Stimulated activated CD8-positive, alpha-beta memory T cell treated with anti-CD3 and anti-CD28 coated beads, Interleukin-4, amount 100 ng/mL, for 4 hours (primary cell): ENCODE measurements at regions not wholly inside any gene's neighbourhood (a gene's known extent, or its start where the extent isn't known, plus 50 kb on each side); places are given as distances from the start of the nearest gene placed in this dataset.
"Not testable (repeated sequence)": the region's sequence is repeated elsewhere in the genome, so short reads cannot be mapped to it uniquely, and the experiment has no call there.

Experiments used
- DNase-seq, 2 donors: peaks; one replicate each; pipeline ENCODE4 v3.0.0-alpha.2; 2020; ENCODE audit warnings: low read depth in 2 of 2, low spot score in 1 of 2

DNA sequence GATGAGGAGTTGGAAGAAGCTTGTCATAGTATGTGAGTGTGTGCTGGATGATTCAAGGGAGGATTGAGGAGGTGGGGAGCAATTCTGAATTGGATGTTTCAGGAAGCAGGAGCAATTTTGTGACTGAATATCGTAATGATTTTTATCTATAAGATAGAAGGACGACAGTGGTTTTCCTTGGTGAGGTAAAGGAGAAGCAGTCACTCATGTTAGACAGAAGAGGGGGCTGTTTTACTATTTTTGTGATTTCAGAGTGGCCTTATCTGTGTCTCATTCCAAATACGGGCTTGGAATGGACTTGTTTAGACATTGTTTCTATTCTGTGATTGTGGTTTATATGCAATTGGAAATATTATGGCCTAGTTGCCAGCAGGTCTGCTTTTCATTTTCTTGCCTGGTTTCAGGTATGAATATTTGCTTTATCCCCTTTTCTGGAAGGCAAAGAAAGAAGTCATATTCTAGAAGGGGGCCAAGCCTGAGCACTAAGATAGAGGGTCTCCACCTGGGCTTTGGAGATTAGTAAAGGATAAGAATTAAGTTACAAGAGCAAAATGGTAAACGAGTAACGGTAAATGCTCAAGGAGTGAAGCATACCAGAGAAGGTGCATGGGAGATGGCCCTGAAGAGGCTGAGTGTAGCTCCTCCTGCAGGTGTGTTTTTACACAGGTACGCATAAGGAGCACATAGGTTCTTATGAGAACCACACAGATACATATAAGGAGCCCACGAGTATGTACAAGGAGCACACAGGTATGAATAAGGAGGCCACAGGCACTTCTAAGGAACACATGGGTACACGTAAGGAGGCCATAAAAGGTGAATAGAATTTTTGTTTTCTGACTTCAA, 124.6 kb upstream of the KCNAB1 start:
- no peak for DNase-seq

DNA sequence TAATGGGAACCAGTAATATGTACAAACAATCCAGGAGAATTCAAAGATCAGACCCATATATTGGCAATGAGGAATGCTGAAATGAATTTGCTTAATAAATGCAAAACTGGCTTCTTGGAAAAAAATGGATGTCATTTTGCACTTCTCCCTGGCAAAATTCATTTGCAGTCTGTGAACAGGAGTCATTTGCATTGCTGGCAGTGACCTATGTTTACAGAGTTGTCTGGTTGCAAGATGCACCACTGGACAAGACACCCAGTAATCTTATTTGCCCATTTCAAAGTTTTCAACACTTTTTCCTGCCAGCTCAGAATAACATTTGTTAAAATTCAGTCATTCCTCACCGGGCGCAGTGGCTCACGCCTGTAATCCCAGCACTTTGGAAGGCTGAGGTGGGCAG, 123.5 kb upstream of the KCNAB1 start:
- no peak for DNase-seq

DNA sequence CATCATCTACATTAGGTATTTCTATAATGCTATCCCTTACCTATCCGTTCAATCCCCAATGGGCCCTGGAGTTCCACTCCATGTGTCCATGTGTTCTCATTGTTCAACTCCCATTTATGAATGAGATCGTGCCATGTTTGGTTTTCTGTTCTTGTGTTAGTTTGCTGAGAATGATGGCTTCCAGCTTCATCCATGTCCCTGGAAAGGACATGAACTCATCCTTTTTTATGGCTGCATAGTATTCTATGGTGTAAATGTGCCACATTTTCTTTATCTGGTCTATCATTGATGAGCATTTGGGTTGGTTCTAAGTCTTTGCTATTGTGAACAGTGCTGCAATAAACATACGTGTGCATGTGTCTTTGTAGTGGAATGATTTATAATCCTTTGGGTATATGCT, 122.2 kb upstream of the KCNAB1 start:
- not testable (repeated sequence) for DNase-seq

DNA sequence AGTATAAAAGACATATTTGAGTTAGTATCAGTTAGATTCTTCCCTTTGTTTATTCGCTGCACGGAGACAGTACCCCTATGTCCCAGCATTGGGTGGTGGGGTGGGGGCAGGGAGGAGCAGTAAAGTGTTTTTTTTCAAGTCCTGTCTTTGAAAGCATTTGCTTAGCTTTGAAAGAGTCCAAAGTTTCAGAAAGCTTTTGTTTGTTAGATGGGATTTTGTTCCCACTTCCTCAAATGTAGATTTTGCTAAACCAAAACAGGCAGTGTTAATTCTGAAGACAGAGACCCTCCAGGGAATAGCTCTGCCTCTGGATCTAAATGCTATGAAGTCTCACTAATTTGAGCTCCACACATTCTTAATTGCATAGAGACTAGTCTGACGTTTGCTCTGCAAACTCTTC, 114.6 kb upstream of the KCNAB1 start:
- DNase-seq, result no peak

DNA sequence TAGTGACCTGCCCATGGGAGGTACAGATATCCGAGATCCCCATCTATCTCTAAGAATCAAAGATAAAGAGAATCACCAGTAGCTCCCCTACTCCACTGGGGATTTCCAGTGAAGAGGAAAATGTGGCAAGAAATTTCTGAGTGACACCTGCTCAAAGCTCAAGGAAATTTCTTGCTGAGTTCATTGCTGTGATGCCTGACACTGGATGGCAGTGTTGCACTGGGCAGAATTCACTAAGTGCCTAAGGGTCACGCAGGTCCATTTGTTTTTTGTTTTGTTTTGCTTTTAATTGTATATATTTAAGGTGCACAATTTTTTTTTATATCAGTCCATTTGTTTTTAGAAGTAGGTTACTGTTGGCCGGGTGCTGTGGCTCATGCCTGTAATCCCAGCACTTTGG, 109.5 kb upstream of the KCNAB1 start:
- DNase-seq, result no peak

DNA sequence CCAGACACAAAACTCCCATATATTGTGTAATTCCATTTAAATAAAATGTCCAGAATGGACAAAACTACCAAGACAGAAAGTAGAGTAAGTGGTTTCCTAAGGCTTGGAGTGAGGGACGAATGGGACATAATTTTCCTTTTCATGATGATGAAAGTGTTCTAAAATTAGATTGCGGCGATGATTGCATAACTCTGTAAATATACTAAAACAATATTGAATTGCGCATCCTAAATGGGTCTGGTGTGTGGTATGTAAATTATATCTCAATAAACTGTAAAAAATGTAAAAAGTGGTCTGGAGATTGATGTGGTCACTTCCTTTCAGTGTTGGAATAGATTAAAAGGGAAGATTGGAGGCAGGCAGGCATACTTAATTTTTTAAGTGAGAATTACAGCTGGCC, 105.9 kb upstream of the KCNAB1 start:
- DNase-seq, result no peak

DNA sequence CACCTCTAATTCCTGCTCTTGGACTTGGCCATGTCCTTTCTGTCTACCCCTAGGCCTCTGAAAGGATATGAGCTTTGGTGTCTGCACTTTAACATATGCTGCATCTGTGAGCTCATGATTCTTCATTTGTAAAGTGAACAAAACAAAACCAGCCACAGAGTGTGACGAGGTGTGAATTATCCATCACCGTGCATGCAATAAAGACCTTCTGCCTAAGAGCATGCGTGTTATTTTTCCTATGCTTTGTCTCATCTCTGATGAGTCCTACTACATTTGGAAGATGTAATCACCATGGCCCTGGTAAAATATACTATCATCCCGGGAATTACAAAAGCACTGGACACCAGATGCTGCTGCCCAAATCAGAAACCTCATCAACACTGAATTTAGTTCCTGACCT, 103.5 kb upstream of the KCNAB1 start:
- DNase-seq, result no peak

DNA sequence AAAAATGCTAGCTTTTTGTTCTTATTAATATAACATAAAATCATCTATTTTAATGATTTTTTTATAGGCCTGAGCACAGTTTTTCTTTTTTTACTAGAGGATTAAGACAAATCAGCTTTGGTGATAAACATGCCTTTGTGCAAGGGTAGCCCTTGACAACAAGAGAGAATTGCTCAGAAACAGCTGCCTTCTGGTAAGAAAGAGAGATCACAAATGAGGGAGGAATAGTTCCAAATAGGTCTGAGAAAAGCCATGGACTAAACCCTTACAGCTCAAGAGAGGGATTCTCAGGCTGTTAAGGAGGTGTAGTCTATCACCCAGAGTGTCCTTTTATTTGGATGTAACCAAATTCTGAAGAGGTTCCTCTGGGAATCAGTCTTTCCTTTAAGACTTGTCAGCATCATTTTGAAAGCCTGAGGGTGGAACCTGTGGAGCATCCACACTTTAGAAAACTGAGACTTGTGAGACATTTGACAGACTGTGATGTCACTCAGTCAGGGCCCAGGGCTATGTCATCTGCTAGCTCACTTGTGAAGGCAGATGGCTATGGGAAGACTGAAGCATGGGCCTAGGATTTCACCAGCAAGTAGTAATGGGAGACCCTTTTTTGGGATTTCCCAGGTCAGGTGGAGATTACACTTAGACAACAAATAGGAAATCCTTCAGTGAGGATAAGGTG, 102.9 kb upstream of the KCNAB1 start:
- no peak for DNase-seq

DNA sequence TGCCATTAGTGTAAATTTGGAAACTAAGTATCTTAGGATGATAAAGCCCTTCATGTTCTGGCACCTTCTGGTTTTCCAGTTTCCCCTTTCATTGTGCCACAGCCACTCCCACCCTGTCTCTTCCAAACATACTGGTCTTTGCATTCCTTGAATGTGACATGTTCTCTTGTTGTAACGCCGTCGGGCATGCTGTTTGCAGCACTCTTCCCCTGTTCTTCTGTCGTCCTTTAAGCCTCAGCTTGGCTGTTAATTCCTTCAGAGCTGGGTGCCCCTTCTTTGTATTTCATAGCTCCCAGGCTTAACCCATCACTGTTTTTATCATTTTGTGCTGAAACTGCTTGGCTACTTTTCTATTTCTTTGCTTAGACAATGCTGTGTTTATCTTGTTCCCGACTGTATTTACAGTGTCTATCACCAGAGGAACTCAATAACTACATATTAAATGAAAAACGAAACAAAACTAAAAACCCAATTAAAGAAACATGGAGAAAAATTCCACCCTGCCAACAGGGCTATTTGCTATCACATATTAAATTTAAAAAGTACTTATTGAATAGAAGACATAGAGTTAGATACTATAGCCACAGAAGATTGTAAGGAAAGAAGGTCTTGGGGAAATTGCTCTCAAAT, 95.4 kb upstream of the KCNAB1 start:
- DNase-seq, result no peak

DNA sequence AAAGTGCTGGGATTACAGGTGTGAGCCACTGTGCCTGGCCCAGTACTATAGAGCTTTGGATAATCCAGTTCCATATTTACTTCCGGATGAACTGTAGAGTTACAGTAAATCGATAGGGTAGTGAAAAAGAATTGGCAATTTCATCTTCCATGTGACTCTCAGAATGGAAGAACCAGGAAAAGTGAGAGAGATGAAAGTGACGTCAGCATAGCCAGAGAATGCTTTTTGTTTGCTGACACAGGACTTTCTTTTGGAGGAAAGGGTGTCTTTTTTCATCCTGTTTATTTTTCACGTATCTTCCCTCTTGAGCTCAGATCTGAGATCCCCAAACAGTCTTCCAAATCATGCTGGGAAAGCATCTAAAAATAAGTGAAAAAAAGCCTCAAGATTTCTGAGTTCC, 91.2 kb upstream of the KCNAB1 start:
- DNase-seq, result no peak

DNA sequence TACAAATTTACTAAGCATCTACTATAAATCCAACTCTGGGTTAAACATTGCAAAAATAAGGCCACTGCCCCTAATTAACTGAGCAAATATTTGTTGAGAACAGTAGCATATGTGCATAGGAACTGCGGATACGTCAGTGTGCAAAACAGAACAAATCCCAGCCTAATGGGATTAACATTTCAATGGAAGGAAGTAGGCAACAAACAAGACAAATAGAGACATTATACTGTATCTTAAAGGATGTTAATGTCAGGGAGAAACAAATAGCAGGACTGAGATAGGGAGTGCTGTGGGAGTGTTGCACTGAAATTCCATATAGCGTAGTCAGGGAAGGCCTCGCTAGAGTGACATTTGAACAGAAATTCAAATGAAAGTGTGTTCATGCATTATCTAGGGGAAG, 89.7 kb upstream of the KCNAB1 start:
- no peak for DNase-seq

DNA sequence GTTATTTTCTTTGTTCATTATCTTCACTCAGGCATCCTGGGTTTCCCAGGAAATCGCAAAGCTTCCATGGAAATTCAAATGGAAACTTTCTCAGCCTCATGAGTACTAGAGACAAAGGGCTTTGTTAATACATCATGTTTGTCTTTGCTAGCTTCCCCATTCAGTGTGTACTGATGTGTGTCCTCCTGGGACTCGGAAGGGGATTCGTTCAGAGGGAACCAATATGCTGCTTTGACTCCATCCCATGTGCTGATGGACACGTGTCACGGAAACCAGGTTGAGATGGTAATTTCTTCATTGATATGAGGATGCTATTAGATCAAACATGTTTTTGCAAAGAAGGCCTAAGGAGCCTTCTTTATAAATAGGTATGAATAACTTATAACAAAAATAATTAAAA, 87.0 kb upstream of the KCNAB1 start:
- DNase-seq, result no peak

DNA sequence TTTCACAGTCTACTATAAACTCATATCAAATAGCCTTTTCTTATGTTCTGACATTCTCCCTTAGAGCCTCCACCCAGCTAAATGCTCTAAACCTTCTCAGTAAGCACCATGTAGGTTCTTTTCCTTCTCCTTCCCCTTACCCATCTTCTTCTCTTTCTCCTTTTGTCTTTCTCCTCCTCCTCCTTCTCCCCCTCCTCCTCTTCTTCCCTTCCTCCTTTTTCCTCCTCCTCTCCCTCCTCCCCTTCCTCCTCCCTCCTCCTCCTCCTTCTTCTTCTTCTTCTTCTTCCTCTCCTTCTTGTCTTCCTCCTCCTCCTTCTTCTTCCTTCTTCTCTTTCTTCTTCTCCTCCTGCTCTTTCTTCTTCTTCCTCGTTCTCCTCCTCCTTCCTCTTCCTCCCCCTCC, 85.2 kb upstream of the KCNAB1 start:
- DNase-seq, result no peak

DNA sequence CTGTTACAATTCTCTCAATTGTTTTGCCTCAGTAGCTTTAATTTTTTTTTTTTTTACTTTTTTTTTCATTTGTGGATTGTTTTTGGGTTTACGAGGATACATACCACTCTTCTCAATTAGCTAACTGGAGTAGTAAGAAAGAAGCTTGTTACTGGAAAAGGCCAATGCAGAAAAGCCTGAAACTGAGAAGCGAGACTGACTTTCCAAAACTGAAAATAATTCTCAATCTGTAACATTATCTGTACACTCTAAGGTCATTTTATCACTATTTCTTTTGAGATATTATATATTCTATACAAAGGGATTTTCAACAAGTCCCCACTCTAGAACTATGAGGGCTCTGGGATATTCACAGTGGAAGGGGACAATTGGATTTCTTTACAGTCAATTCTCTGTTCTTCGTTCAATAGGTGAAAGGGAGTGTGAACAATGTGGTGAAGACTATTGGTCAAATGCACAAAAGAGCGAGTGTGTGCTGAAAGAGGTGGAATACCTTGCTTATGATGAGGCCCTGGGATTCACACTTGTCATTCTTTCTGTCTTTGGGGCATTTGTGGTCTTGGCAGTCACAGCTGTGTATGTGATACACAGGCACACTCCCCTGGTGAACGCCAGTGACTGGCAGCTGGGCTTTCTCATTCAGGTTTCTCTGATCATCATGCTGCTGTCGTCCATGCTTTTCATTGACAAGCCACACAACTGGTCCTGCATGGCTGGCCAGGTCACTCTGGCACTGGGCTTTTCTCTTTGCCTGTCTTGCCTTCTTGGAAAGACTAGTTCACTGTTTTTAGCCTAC, 83.9 kb upstream of the KCNAB1 start:
- DNase-seq, result no peak

DNA sequence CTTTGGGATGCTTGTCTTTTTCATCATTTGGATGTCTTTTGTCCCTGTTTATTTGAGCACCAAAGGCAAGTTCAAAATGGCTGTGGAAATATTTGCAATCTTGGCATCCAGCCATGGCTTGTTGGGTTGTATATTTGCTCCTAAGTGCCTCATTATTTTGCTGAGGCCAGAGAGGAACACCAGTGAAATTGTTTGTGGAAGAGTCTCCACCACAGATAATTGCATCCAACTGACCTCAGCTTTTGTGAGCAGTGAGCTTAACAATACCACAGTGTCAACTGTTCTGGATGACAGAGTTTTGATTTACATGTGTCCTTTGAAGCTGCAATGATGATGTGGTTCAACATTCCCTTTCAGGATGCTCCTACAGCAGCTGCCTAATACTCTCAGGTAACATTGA, 83.0 kb upstream of the KCNAB1 start:
- DNase-seq, result no peak

DNA sequence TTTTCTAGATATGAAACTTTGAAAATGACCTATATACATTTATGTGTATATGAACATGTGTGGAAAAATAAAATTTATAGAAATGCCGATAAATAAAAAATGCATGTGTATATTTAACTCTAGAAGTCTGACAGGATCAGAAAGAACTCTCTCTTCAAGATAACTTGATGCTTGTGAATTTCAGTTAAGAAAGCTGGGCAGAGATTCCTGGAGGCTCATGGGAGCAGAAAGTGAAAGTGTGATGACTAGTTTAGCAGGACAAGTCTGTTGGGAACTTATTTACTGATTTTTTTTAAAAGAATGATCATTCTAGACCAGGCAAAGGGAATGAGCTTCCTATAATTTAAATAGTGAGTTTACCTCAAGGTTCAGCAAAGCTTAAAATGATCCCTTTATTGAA, 81.5 kb upstream of the KCNAB1 start:
- DNase-seq, result no peak

DNA sequence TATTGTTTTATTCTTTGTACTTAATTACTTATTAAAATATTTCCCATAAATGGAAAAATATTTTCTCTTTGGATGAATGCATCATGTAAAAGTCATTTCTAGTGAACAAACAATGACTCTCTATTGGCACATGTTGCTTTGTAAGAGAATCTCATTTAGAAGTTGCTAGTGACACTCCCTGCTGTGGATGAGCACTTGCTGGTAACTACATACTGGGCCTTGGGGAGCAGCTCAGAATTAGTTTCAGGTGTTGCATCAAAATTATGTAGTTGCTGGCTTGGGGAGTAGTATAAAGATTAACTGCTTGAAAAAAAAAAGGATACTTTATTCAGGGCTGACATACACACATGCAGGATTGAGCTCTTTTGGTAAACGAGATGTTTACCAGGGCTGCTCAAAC, 80.3 kb upstream of the KCNAB1 start:
- no peak for DNase-seq

DNA sequence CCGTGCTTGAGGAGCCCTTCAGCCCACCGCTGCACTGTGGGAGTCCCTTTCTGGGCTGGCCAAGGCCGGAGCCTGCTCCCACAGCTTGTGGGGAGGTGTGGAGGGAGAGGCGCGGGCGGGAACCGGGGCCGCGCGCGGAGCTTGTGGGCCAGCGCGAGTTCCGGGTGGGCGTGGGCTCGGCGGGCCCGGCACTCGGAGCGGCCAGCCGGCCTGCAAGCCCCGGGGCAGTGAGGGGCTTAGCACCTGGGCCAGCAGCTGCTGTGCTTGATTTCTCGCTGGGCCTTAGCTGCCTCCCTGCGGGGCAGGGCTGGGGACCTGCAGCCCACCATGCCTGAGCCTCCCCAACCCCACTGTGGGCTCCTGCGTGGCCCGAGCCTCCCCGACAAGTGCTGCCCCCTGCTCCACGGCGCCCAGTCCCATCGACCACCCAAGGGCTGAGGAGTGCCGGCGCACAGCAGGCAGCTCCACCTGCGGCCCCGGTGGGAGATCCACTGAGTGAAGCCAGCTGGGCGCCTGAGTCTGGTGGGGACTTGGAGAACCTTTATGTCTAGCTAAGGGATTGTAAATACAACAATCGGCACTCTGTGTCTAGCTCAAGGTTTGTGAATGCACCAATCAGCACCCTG, 79.0 kb upstream of the KCNAB1 start:
- DNase-seq, result not testable (repeated sequence)

DNA sequence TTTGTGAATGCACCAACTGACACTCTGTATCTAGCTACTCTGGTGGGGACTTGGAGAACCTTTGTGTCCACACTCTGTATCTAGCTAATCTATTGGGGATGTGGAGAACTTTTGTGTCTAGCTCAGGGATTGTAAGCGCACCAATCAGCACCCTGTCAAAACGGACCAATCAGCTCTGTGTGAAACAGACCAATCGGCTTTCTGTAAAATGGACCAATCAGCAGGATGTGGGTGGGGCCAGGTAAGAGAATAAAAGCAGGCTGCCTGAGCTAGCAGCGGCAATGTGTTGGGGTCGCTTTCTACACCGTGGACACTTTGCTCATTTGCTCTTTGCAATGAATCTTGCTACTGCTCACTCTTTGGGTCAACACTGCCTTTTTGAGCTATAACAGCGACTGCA, 78.5 kb upstream of the KCNAB1 start:
- DNase-seq, result not testable (repeated sequence)

DNA sequence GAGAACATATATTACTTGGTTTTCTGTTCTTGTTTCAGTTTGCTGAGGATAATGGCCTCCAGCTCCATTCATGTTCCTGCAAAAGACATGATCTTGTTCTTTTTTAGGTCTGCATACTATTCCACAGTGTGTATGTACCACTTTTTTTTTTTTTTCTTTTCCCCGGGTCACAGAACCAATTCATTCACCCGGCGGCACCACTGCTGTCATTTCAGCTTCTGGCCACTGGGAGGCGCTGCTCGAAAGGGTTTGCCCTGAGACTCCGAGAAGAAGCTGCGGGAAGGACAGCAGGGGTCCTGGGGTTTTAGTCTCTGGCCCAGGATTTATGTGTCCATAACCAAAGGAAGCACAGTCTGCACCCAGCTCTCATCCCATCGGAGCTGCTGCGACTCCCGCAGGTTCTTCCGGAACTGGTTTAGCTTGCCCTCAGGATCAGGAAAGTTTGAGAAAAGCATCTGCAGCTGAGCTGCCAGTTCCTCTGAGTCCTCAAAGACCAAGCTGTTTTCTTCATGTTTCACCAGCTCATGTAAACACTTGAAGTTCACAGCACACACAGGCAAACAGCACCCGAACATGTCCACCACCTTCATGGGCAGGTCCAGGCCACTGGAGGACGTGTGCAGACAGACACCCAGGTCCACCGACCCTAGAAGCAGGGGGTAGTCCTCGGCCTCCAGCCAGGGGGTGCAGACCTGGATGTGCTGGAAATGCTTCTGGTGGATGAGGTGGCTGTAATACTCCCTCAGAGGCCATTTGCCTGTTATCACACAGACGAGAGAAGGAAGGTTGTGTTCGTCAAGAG, 76.3 kb upstream of the KCNAB1 start:
- peak in 1 of 2 donors; percentile 14 for DNase-seq
